Smooth muscle cell (in vitro differentiated cells): ENCODE measurements at regions not wholly inside any gene's neighbourhood (a gene's known extent, or its start where the extent isn't known, plus 50 kb on each side); places are given as distances from the start of the nearest gene placed in this dataset.

Experiments used
- DNase-seq: peaks from one replicate; lab custom pipeline; 2025; ENCODE audit not compliant: unreplicated experiment; lab: John Stamatoyannopoulos, UW
- H2AFZ ChIP-seq: fragments of 200-600 bp; sonication (generic); 2 replicates; pipeline ENCODE4 v1.6.0; 2016; ENCODE audit warnings: antibody characterized with exemption, low read depth, mild to moderate bottlenecking
- H3F3A ChIP-seq: fragments of 200-600 bp; sonication (generic); 2 replicates; pipeline ENCODE4 v1.6.0; 2017; ENCODE audit warnings: antibody characterized with exemption, low read depth
- H3K27ac ChIP-seq: fragments of 200-600 bp; sonication (generic); 2 replicates; pipeline ENCODE4 v1.5.1; 2016; ENCODE audit warnings: low read depth, mild to moderate bottlenecking
- H3K27me3 ChIP-seq: fragments of 200-600 bp; sonication (generic); 2 replicates; pipeline ENCODE4 v1.6.1; 2016; ENCODE audit warnings: low read depth, mild to moderate bottlenecking
- H3K36me3 ChIP-seq: fragments of 200-600 bp; sonication (generic); 2 replicates; pipeline ENCODE4 v1.5.1; 2016; ENCODE audit warnings: low read depth
- H3K4me1 ChIP-seq: fragments of 200-600 bp; sonication (generic); 2 replicates; pipeline ENCODE4 v1.5.1; 2016; ENCODE audit warnings: low read depth
- H3K4me2 ChIP-seq: fragments of 200-600 bp; sonication (generic); 2 replicates; pipeline ENCODE4 v1.6.0; 2016; ENCODE audit warnings: mild to moderate bottlenecking
- H3K4me3 ChIP-seq: fragments of 200-600 bp; sonication (generic); 2 replicates; pipeline ENCODE4 v1.5.1; 2016; ENCODE audit warnings: mild to moderate bottlenecking
- H3K79me2 ChIP-seq: fragments of 200-600 bp; sonication (generic); 2 replicates; pipeline ENCODE4 v1.6.0; 2016; ENCODE audit warnings: low read depth, mild to moderate bottlenecking
- H3K9ac ChIP-seq: fragments of 200-600 bp; sonication (generic); 2 replicates; pipeline ENCODE4 v1.6.0; 2016; ENCODE audit warnings: low read depth
- H3K9me3 ChIP-seq: fragments of 200-600 bp; sonication (generic); replicated peaks from 2 replicates; pipeline ENCODE4 v1.5.1; 2016; ENCODE audit warnings: low read depth
- H4K20me1 ChIP-seq: fragments of 200-600 bp; sonication (generic); 2 replicates; pipeline ENCODE4 v1.6.0; 2016; ENCODE audit warnings: low read depth
- CTCF ChIP-seq: fragments of 200-600 bp; sonication (generic); IDR thresholded peaks from 2 replicates; pipeline ENCODE4 v1.5.1; 2017; ENCODE audit warnings: borderline replicate concordance, mild to moderate bottlenecking, antibody characterized with exemption; ENCODE audit not compliant: insufficient read depth, poor library complexity, severe bottlenecking
- WGBS: methylation state at CpG from one replicate; pipeline ENCODE4 v1.1.7; 2016; ENCODE audit warnings: low lambda C conversion rate; 5-methylcytosine and 5-hydroxymethylcytosine counted together

GRCh38 chrX:40433160-40433559 is 147.6 kb upstream of the ATP6AP2 start:
- H3K36me3 ChIP-seq = no peaks in the 10 kb centered on the region
- no peak overlapping the region for H2AFZ ChIP-seq
- H3K9me3 ChIP-seq = no peaks in the 10 kb centered on the region
- WGBS = 73% methylated on average over 2 of the region's 2 CpGs
- H3K4me2 ChIP-seq = no peak overlapping the region
- H3K79me2 ChIP-seq = no peaks in the 10 kb centered on the region
- H3F3A ChIP-seq = no peaks in the 10 kb centered on the region
- H3K27ac ChIP-seq = no peak overlapping the region
- peaks cover 13% of the 10 kb centered on the region for H3K4me1 ChIP-seq
- TF ChIP-seq CTCF = no peak
- H3K9ac ChIP-seq = no peak overlapping the region
- no peak overlapping the region for H3K4me3 ChIP-seq
- no peaks in the 10 kb centered on the region for H4K20me1 ChIP-seq
- no peaks in the 10 kb centered on the region for H3K27me3 ChIP-seq
- no peak for DNase-seq

- H4K20me1 ChIP-seq = no peaks in the 10 kb centered on the region
- H3K9ac ChIP-seq = no peak overlapping the region
- no peak overlapping the region for H3K4me3 ChIP-seq
- 85% methylated on average over 3 of the region's 3 CpGs for WGBS
- H3K4me2 ChIP-seq = no peak overlapping the region
- no peaks in the 10 kb centered on the region for H3K36me3 ChIP-seq
- DNase-seq = no peak
- no peaks in the 10 kb centered on the region for H3K4me1 ChIP-seq
- H3K27ac ChIP-seq = no peak overlapping the region
- no peaks in the 10 kb centered on the region for H3K9me3 ChIP-seq
- no peak for TF ChIP-seq CTCF
- no peaks in the 10 kb centered on the region for H3K27me3 ChIP-seq
- H3K79me2 ChIP-seq = no peaks in the 10 kb centered on the region
- H3F3A ChIP-seq = no peaks in the 10 kb centered on the region
- no peak overlapping the region for H2AFZ ChIP-seq
Observed at GRCh38 chrX:40424259-40424658, 156.5 kb upstream of the ATP6AP2 start.

GRCh38 chrX:40423299-40423698 is 157.5 kb upstream of the ATP6AP2 start:
- Histone ChIP-seq H3K4me3 (no peak overlapping the region), H4K20me1 (no peaks in the 10 kb centered on the region), H3K27me3 (no peaks in the 10 kb centered on the region), H3K27ac (no peak overlapping the region), H3K9ac (no peak overlapping the region), H3K36me3 (no peaks in the 10 kb centered on the region), H3K9me3 (no peaks in the 10 kb centered on the region), H3K4me2 (no peak overlapping the region), H3K79me2 (no peaks in the 10 kb centered on the region), H3K4me1 (no peaks in the 10 kb centered on the region), H3F3A (no peaks in the 10 kb centered on the region), H2AFZ (no peak overlapping the region)
- DNase-seq = no peak
- no peak for TF ChIP-seq CTCF
- WGBS = 69% methylated on average over 3 of the region's 3 CpGs

GRCh38 chrX:40422021-40422420 is 158.7 kb upstream of the ATP6AP2 start:
- DNase-seq = no peak
- no peaks in the 10 kb centered on the region for H3K9me3 ChIP-seq
- no peaks in the 10 kb centered on the region for H4K20me1 ChIP-seq
- H3K4me1 ChIP-seq = no peaks in the 10 kb centered on the region
- 88% methylated on average over 2 of the region's 2 CpGs for WGBS
- no peaks in the 10 kb centered on the region for H3K36me3 ChIP-seq
- H3K27me3 ChIP-seq = no peaks in the 10 kb centered on the region
- no peaks in the 10 kb centered on the region for H3K79me2 ChIP-seq
- no peak overlapping the region for H3K9ac ChIP-seq
- no peak overlapping the region for H2AFZ ChIP-seq
- no peaks in the 10 kb centered on the region for H3F3A ChIP-seq
- no peak for TF ChIP-seq CTCF
- no peak overlapping the region for H3K27ac ChIP-seq
- H3K4me2 ChIP-seq = no peak overlapping the region
- no peak overlapping the region for H3K4me3 ChIP-seq
